Suppressor macrophage (primary cell): ENCODE measurements at regions not wholly inside any gene's neighbourhood (a gene's known extent, or its start where the extent isn't known, plus 50 kb on each side); places are given as distances from the start of the nearest gene placed in this dataset.
A peak's percentile ranks its signal among the peaks of the same experiment; 100 is the strongest.
"Not testable (repeated sequence)": the region's sequence is repeated elsewhere in the genome, so short reads cannot be mapped to it uniquely, and the experiment has no call there.

ENCODE experiments used
- DNase-seq, 4 experiments: peaks; one replicate each; pipeline ENCODE4 v3.0.0-alpha.2; 2020 to 2022

GRCh38 chr2:215861607-215862350 lies 151.6 kb downstream of the MREG start:
- DNase-seq = no peak

- no peak for DNase-seq
Measured at GRCh38 chr2:215856080-215856479, 157.3 kb downstream of the MREG start.

GRCh38 chr2:215855308-215855707 lies 158.0 kb downstream of the MREG start:
- not testable (repeated sequence) for DNase-seq

GRCh38 chr2:215854008-215854407 lies 159.3 kb downstream of the MREG start:
- DNase-seq = no peak

- no peak for DNase-seq
Measured at GRCh38 chr2:215851696-215852095, 161.7 kb downstream of the MREG start.

GRCh38 chr2:215851082-215851481 lies 162.3 kb downstream of the MREG start:
- no peak for DNase-seq

GRCh38 chr2:215850380-215850779 lies 163.0 kb downstream of the MREG start:
- DNase-seq = no peak

GRCh38 chr2:215849771-215850170 lies 163.6 kb downstream of the MREG start:
- DNase-seq = no peak

- DNase-seq = no peak
Measured at GRCh38 chr2:215848698-215849097, 164.7 kb downstream of the MREG start.

- DNase-seq = no peak
Measured at GRCh38 chr2:215848146-215848545, 165.2 kb downstream of the MREG start.

- DNase-seq = peak in 2 of 4 experiments; percentile 26 to 27
Measured at GRCh38 chr2:215847718-215848117, 165.6 kb downstream of the MREG start.

GRCh38 chr2:215847056-215847455 lies 166.3 kb downstream of the MREG start:
- no peak for DNase-seq

GRCh38 chr2:215845839-215846586 lies 167.3 kb downstream of the MREG start:
- peak in 2 of 4 experiments; percentile 61 to 68 for DNase-seq

GRCh38 chr2:215843579-215843978 lies 169.8 kb downstream of the MREG start:
- DNase-seq = peak; percentile 48 to 75 (median 56)

- DNase-seq = no peak
Measured at GRCh38 chr2:215841175-215841816, 172.1 kb downstream of the MREG start.

- no peak for DNase-seq
Measured at GRCh38 chr2:215839816-215840215, 173.5 kb downstream of the MREG start.

- no peak for DNase-seq
Measured at GRCh38 chr2:215839309-215839708, 174.0 kb downstream of the MREG start.

- DNase-seq = no peak
Measured at GRCh38 chr2:215836881-215837280, 176.5 kb downstream of the MREG start.

GRCh38 chr2:215835657-215836056 lies 177.7 kb downstream of the MREG start:
- no peak for DNase-seq

GRCh38 chr2:215835231-215835630 lies 178.1 kb downstream of the MREG start:
- DNase-seq = no peak

GRCh38 chr2:215833531-215834162 lies 179.7 kb downstream of the MREG start:
- DNase-seq = peak in 3 of 4 experiments; percentile 16 to 28 (median 25)

- peak in 2 of 4 experiments; percentile 19 to 21 for DNase-seq
Measured at GRCh38 chr2:215832791-215833190, 180.6 kb downstream of the MREG start.
